Coronary artery (tissue), 2 donors: ENCODE measurements at regions not wholly inside any gene's neighbourhood (a gene's known extent, or its start where the extent isn't known, plus 50 kb on each side); places are given as distances from the start of the nearest gene placed in this dataset.

Source experiments
- DNase-seq: peaks from one replicate; pipeline ENCODE4 v3.0.0-alpha.2; 2017; ENCODE audit warnings: low spot score
- H3K27ac ChIP-seq, 2 donors: fragments of 200-600 bp; sonication (generic); one replicate each; pipeline ENCODE4 v1.5.1; 2016 to 2019
- H3K4me3 ChIP-seq: fragments of 200-600 bp; sonication (generic); 2 replicates; pipeline ENCODE4 v1.5.1; 2016; ENCODE audit warnings: mild to moderate bottlenecking, moderate library complexity
- TF ChIP-seq, protein P1 (sequence below): fragments of 200-600 bp; sonication (generic); IDR thresholded peaks from one replicate; pipeline ENCODE4 v1.5.1; 2019; ENCODE audit warnings: antibody characterized with exemption

DNA sequence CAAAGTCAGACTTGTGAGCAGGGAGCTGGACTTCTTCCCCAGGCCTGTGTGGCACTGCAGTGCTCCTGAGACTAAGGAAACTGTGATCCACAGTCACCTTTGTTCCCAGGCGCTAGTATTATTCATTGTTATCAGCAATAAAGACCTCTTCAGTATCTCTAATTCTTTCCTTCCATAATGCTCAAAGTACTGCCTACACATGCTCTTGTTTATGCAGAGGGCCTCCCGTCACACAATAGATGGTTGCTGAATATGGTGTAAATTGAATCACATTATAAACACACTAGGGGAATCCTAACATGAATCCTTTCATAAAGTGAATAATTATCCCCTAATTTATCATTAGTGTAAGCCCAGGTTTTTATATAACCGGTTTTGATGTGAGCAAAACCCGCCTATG lies 493.3 kb downstream of the BUD13 start:
- DNase-seq, result no peak
- TF ChIP-seq, protein P1, sequence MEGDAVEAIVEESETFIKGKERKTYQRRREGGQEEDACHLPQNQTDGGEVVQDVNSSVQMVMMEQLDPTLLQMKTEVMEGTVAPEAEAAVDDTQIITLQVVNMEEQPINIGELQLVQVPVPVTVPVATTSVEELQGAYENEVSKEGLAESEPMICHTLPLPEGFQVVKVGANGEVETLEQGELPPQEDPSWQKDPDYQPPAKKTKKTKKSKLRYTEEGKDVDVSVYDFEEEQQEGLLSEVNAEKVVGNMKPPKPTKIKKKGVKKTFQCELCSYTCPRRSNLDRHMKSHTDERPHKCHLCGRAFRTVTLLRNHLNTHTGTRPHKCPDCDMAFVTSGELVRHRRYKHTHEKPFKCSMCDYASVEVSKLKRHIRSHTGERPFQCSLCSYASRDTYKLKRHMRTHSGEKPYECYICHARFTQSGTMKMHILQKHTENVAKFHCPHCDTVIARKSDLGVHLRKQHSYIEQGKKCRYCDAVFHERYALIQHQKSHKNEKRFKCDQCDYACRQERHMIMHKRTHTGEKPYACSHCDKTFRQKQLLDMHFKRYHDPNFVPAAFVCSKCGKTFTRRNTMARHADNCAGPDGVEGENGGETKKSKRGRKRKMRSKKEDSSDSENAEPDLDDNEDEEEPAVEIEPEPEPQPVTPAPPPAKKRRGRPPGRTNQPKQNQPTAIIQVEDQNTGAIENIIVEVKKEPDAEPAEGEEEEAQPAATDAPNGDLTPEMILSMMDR, result no peak
- Histone ChIP-seq H3K4me3 (no peak overlapping the region), H3K27ac (no peak overlapping the region)

DNA sequence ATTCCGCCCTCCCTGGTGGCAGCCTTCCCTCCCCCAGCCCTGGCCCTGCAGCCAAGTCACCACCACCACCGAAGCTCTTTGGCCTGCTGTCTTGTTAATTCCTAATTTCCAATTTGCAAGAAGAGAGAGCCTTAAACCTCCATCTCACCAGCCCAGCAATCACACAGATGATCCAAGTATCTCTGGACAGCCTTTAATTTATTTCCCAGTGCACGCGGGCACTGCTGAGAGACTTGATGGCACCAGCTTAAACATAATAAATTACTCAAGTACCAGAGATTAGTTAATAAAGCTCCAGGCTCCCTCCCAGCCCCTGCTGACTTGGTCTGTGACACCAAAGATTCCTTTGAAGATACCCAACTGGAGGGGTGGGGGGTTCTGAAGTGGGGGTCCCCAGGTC lies 494.7 kb downstream of the BUD13 start:
- TF ChIP-seq, protein P1, result no peak
- Histone ChIP-seq H3K27ac (no peak overlapping the region), H3K4me3 (no peak overlapping the region)
- no peak for DNase-seq

DNA sequence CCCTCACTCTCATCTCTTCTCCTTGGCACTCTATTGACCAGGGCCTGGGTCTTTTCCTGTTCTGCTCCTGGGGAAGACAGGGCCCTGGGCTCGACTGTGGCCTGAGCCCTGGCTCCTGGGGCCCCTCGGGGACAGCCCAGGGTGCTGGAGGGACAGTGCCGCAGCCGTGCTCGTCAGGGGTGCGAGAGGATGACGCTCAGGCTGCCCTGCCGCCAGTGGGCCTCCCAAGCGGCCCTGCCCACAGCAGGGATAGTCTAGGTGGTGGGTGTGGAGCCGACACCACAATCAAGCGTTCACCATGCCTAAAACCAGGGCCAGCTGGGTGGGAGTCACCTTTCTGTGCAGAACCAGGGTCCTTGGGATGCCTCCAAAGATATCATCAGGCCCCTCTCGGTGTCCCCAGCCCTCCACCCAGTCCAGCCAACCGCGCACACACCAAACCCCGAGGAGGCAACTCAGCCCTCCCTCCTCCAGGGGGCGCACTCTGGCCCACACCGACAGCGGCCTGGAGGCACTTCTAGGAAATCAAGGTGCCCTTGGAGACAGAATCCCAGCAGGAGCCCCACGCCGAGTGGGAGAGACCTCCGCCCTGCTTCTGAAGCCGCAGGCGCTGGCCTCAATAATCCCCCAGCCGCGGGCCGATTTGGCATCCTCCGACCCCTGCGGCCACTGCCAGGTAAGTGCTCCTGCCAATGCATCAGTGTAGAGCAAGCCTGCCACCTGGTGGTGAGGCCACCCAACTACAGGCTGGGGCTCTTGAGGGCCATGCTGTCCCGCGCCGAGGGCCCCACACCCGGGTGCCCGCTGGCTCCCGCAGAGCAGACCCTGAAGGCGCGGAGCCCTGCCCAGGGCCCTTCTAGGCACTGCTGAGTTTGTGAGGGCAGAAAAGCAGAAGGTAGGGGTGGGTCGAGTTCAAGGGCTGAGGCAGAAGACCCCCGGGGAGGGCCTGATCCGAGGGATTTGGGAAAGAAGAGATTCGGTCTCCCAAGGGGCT lies 496.4 kb downstream of the BUD13 start:
- TF ChIP-seq, protein P1, result peak; percentile 59
- Histone ChIP-seq H3K27ac (no peak overlapping the region), H3K4me3 (peak overlapping the region; percentile 55)
- DNase-seq, result no peak

DNA sequence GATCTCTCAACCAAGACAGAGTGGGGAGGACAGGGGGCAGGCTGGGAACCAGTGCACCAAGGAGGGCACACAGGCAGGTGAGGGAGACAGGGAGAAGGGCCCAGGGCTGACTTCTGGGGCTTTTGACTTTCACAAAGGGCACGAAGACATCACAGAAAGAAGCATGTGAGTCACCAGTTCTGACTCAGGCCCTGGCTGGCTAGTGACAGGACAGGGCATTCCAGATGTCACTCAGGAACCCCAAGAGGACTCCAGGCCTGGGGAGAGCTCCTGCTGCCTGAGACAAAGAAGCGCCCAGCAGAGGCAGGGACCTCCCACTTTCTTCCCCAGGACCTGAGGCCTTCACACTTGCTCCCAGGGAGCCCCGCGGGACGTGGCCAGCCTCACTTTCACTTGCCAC lies 497.2 kb downstream of the BUD13 start:
- TF ChIP-seq, protein P1, result no peak
- H3K4me3 ChIP-seq, result no peak overlapping the region
- H3K27ac ChIP-seq, result no peak overlapping the region
- DNase-seq, result no peak

DNA sequence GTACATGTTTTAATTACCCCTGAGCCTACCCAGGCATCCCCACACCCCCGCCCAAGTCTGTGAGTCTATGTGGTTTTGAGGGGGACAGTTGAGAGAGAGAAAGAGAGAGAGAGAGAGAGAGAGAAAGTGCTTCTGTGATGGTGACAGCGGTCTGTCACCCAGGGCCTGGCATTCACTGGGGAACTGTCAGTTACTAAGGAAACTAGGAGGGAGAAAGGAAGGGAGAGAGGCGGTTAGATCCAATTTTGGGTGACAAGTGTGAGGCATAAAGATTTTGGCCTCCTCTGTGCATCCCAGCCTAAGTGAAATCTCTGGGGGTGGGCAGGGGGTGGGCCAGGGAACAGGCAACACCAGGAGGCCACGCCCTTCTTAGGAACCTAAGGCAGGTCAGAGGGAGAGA lies 498.3 kb downstream of the BUD13 start:
- TF ChIP-seq, protein P1, result no peak
- no peak overlapping the region for H3K27ac ChIP-seq
- no peak overlapping the region for H3K4me3 ChIP-seq
- DNase-seq, result no peak

DNA sequence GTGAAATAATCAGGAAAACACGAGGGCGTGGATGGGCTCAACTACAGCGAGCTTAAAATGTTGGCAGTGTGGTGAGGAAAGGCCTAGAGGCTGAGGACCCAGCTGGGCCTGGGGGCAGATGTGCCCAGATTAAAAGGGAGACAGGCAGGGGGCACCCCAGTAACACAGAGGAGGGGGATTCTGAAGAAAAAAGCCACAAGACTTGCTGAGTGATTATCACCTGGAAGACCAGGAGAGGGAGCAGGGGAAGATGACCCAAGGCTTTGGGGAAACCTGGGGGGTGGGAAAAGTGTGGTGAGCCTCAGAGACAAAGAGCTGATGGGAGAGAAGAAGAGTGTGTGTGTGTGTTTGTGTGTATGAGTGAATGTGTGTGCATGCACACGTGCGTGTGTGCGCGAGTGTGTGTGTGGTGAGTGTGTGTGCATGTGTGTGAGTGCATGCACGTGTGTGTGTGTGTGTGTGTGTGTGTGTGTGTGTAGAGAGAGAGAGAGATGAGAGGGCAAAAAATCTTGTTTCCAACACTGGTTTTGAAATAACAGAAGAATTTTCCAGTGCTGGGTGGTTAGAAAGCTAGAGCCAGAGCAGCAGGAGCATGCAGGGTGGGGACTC lies 500.5 kb downstream of the BUD13 start:
- DNase-seq, result no peak
- TF ChIP-seq, protein P1, result no peak
- Histone ChIP-seq H3K27ac (no peak overlapping the region), H3K4me3 (no peak overlapping the region)

DNA sequence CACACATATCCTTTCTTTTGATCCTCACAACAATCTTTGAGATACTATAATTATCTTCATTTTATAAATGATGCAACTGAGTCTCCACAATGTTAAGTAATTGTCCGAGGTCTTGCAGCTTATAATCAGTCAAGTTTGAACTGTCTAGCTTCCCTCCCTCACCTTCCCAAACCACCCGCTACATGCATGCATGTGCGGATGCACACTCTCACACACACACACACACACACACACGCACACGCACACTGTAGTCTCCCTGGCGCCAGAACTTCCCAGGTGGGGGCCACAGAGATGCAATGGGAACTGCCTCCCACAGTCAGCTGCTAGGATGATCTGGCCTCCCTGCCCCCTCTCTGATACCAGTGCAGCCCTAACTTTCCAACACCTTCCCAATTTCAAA lies 501.3 kb downstream of the BUD13 start:
- no peak overlapping the region for H3K4me3 ChIP-seq
- H3K27ac ChIP-seq, result no peak overlapping the region
- TF ChIP-seq, protein P1, result no peak
- DNase-seq, result no peak
